ENCODE measurements at regions not wholly inside any gene's neighbourhood (a gene's known extent, or its start where the extent isn't known, plus 50 kb on each side); places are given as distances from the start of the nearest gene placed in this dataset.

DNA sequence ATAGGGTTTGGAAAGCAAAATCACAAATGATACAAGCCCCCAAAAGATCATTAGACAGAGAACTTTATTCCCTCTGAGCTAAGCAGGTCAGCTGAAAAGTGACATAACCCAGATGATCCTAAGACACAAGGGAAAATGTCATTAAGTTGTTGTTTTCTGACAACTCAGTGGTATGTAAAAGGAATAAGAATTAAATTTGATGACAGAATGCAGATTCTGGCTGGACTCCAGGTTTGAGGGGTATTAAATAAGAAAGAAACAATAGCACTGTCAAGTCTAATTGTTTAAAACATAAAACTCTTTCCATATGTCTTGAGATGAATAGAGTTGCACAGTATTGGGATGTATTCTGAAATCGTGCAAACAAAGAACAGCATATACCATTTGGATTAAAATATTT is 429.9 kb downstream of the CAAP1 start:
- no peak for DNase-seq (ENCODE audit: low spot score)
- TF ChIP-seq, protein P1, sequence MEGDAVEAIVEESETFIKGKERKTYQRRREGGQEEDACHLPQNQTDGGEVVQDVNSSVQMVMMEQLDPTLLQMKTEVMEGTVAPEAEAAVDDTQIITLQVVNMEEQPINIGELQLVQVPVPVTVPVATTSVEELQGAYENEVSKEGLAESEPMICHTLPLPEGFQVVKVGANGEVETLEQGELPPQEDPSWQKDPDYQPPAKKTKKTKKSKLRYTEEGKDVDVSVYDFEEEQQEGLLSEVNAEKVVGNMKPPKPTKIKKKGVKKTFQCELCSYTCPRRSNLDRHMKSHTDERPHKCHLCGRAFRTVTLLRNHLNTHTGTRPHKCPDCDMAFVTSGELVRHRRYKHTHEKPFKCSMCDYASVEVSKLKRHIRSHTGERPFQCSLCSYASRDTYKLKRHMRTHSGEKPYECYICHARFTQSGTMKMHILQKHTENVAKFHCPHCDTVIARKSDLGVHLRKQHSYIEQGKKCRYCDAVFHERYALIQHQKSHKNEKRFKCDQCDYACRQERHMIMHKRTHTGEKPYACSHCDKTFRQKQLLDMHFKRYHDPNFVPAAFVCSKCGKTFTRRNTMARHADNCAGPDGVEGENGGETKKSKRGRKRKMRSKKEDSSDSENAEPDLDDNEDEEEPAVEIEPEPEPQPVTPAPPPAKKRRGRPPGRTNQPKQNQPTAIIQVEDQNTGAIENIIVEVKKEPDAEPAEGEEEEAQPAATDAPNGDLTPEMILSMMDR (IDR thresholded peaks at IDR 0.05; ENCODE audit: poor library complexity, severe bottlenecking): no peak
- Histone ChIP-seq H3K4me3 (ENCODE audit: severe bottlenecking) (no peak overlapping the region), H3K9me3 (ENCODE audit: severe bottlenecking) (no peaks in the 10 kb centered on the region), H3K27me3 (ENCODE audit: insufficient read depth, poor library complexity, severe bottlenecking) (no peaks in the 10 kb centered on the region), H3K36me3 (ENCODE audit: low read depth) (no peaks in the 10 kb centered on the region), H3K4me1 (ENCODE audit: insufficient read depth, poor library complexity, severe bottlenecking) (no peaks in the 10 kb centered on the region), H3K27ac (ENCODE audit: poor library complexity, severe bottlenecking) (no peak overlapping the region)
- no peak for ATAC-seq (ENCODE audit: low read depth)

DNA sequence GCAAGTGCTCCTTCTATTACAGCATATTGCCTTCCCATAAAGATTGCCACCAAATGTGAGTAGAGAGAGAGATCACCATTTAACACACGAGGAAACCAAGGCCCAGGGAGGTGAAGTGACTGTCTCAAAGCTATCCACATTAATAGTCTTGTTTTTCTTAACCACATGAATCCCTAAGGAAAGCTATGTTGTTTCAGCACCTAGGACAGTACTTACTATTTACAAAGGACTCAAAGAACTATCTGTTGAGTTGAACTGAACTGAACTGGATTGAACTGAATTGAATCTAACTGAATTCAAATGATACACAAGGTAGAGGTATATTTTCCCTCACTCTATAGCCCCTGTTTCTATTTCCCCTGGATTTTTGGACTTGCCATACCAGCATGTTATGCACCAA is 430.4 kb downstream of the CAAP1 start:
- TF ChIP-seq, protein P1 (IDR thresholded peaks at IDR 0.05; ENCODE audit: poor library complexity, severe bottlenecking): no peak
- Histone ChIP-seq H3K27ac (ENCODE audit: poor library complexity, severe bottlenecking) (no peak overlapping the region), H3K4me3 (ENCODE audit: severe bottlenecking) (no peak overlapping the region), H3K27me3 (ENCODE audit: insufficient read depth, poor library complexity, severe bottlenecking) (no peaks in the 10 kb centered on the region), H3K9me3 (ENCODE audit: severe bottlenecking) (no peaks in the 10 kb centered on the region), H3K36me3 (ENCODE audit: low read depth) (no peaks in the 10 kb centered on the region), H3K4me1 (ENCODE audit: insufficient read depth, poor library complexity, severe bottlenecking) (no peaks in the 10 kb centered on the region)
- DNase-seq (ENCODE audit: low spot score) (no peak), ATAC-seq (ENCODE audit: low read depth) (no peak)

DNA sequence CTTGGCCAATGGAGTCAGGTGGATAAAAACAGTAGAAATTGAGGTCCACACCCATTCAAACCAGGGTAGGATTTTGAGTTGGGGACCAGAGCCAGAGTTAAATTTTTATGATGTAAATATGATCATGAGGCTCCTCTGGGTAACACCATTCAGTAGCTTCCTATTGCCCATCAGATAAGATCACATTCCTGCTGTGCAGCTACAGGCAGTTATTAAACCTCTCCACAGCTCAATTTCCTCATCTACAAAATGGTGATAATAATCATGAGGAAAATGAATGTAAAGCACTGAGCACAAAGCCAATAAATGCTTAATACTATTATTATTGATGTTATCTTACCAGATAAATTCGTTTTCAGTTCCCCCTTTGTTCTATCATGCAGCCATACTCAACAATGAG is 432.0 kb downstream of the CAAP1 start:
- H3K4me1 ChIP-seq (ENCODE audit: insufficient read depth, poor library complexity, severe bottlenecking): no peaks in the 10 kb centered on the region
- DNase-seq (ENCODE audit: low spot score): no peak

DNA sequence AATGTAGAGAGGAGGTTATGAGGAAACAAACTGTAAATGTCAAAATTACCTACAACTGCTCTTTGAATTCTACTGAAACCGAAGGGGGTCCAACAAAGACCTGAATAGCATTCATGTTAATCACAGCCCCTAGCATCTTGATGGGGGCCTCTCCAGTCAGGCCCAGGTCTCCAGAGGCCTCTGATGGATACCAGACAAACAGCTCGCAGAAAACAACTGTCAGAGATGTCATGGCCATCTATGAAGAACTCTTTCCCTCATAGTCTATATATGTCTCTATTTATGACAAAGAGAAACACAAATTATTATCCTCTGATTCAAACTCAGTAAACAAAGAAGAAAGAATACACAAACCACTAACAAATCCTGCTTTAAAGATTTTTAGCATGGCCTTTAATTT is 432.6 kb downstream of the CAAP1 start:
- TF ChIP-seq, protein P1 (IDR thresholded peaks at IDR 0.05; ENCODE audit: poor library complexity, severe bottlenecking): no peak
- DNase-seq (ENCODE audit: low spot score) (no peak), ATAC-seq (ENCODE audit: low read depth) (no peak)
- Histone ChIP-seq H3K36me3 (ENCODE audit: low read depth) (no peaks in the 10 kb centered on the region), H3K4me3 (ENCODE audit: severe bottlenecking) (no peak overlapping the region), H3K4me1 (ENCODE audit: insufficient read depth, poor library complexity, severe bottlenecking) (no peaks in the 10 kb centered on the region), H3K27me3 (ENCODE audit: insufficient read depth, poor library complexity, severe bottlenecking) (no peaks in the 10 kb centered on the region), H3K27ac (ENCODE audit: poor library complexity, severe bottlenecking) (no peak overlapping the region), H3K9me3 (ENCODE audit: severe bottlenecking) (no peaks in the 10 kb centered on the region)

More for the DNA sequence above, 432.0 kb downstream of the CAAP1 start:
- TF ChIP-seq, protein P1 (IDR thresholded peaks at IDR 0.05; ENCODE audit: poor library complexity, severe bottlenecking): no peak
- ATAC-seq (ENCODE audit: low read depth): no peak
- no peaks in the 10 kb centered on the region for H3K36me3 ChIP-seq (ENCODE audit: low read depth)
- no peak overlapping the region for H3K27ac ChIP-seq (ENCODE audit: poor library complexity, severe bottlenecking)
- no peaks in the 10 kb centered on the region for H3K9me3 ChIP-seq (ENCODE audit: severe bottlenecking)
- H3K4me3 ChIP-seq (ENCODE audit: severe bottlenecking): no peak overlapping the region
- no peaks in the 10 kb centered on the region for H3K27me3 ChIP-seq (ENCODE audit: insufficient read depth, poor library complexity, severe bottlenecking)

DNA sequence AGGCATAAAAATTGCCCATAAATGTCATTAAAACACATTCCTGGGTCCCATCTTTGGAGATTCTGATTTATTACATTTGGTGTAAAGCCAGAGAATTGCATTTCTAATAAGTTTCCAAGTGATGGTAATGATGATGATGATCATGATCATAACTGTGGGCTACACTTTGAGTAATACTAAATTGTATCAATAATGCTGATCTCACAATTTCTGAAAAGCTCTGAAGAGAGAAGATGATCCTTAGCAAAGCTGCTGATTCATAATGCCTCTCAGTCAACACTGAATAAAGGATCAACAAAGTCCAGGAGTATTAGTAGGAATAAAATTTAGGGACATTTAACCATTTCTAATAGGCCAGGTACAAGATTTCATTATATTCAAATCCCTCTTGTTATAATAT is 434.5 kb downstream of the CAAP1 start:
- DNase-seq (ENCODE audit: low spot score) (no peak), ATAC-seq (ENCODE audit: low read depth) (no peak)
- Histone ChIP-seq H3K4me3 (ENCODE audit: severe bottlenecking) (no peak overlapping the region), H3K27ac (ENCODE audit: poor library complexity, severe bottlenecking) (no peak overlapping the region), H3K4me1 (ENCODE audit: insufficient read depth, poor library complexity, severe bottlenecking) (no peaks in the 10 kb centered on the region), H3K27me3 (ENCODE audit: insufficient read depth, poor library complexity, severe bottlenecking) (no peaks in the 10 kb centered on the region), H3K36me3 (ENCODE audit: low read depth) (no peaks in the 10 kb centered on the region), H3K9me3 (ENCODE audit: severe bottlenecking) (no peaks in the 10 kb centered on the region)
- TF ChIP-seq, protein P1 (IDR thresholded peaks at IDR 0.05; ENCODE audit: poor library complexity, severe bottlenecking): no peak

Measured in RWPE2 (cell line).